DMS153 treated with DMSO at 0.1 percent for 48 hours (cell line): ENCODE measurements at regions not wholly inside any gene's neighbourhood (a gene's known extent, or its start where the extent isn't known, plus 50 kb on each side); places are given as distances from the start of the nearest gene placed in this dataset.
"Not testable (repeated sequence)": the region's sequence is repeated elsewhere in the genome, so short reads cannot be mapped to it uniquely, and the experiment has no call there.

Source experiments
- DNase-seq: peaks from one replicate; lab custom pipeline; 2025; ENCODE audit not compliant: unreplicated experiment; lab: John Stamatoyannopoulos, UW

DNA sequence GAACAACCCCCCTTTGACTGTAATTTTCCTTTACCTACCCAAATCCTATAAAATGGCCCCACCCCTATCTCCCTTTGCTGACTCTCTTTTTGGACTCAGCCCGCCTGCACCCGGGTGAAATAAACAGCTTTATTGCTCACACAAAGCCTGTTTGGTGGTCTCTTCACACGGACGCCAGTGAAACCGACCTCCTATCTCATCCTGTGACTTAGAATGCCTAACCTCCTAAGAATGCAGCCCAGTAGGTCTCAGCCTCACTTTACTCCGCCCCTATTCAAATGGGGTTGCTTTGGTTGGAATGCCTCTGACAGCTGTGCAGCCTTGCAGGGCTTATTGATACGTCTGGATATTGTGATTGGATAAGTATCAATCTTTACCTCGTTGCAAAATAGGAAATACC lies 243.8 kb upstream of the PROK2 start:
- not testable (repeated sequence) for DNase-seq

DNA sequence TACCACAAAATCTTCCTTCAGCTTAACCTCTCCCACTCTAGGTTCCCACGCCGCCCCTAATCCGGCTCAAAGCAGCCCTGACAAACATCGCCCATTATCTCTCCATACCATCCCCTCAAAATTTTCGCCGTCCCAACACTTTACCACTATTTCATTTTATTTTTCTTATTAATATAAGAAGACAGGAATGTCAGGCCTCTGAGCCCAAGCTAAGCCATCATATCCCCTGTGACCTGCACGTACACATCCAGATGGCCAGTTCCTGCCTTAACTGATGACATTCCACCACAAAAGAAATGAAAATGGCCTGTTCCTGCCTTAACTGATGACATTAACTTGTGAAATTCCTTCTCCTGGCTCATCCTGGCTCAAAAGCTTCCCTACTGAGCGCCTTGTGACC lies 243.4 kb upstream of the PROK2 start:
- not testable (repeated sequence) for DNase-seq

DNA sequence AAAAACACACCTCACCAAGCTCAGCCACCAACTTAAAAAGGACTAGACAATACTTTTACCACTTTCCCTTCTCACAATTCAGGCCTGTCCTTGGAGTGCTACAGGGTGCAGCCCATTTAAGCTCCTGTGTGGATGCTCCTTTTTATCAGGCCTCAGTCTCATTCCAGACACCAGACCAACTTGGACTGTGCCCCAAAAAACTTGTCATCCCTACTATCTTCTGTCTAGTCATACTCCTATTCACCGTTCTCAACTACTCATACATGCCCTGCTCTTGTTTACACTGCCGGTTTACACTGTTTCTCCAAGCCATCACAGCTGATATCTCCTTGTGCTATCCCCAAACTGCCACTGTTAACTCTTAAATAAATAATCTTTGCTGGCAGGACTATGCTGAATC lies 242.8 kb upstream of the PROK2 start:
- DNase-seq = not testable (repeated sequence)

DNA sequence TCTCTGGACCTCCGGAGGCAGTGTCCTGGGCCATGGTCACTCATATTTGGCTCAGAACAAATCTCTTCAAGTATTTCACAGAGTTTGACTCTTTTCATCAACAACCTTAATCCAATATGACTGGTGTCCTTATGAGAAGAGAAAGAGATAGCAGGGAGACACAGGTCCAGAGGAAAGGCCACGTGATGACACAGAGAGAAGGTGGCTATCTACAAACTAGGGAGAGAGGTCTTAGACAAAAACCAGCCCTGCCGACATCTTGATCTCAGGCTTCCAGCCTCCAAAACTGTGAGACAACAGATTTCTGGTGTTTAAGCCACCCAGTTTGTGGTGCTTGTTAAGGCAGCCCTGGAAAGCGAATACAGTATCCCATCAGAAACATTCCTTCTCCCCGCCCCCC lies 237.1 kb upstream of the PROK2 start:
- no peak for DNase-seq

DNA sequence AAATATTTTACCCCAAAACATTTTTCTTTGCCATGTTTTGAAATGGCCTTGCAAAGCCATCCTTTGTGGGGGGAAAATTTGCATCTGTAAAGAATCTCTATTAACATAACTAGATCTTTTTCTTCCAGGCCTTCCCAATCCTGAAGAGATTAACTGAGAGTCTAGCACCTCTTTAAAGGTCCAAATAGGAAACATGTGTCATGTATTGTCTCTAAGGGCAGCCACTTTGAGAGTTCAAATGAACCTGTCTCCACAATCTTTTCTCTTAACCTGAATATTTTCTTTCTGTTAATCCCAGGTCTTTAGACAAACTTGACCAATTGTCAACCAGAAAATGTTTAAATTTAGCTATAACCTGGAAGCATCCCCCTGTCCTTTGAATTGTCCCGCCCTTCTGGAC lies 236.6 kb upstream of the PROK2 start:
- no peak for DNase-seq

DNA sequence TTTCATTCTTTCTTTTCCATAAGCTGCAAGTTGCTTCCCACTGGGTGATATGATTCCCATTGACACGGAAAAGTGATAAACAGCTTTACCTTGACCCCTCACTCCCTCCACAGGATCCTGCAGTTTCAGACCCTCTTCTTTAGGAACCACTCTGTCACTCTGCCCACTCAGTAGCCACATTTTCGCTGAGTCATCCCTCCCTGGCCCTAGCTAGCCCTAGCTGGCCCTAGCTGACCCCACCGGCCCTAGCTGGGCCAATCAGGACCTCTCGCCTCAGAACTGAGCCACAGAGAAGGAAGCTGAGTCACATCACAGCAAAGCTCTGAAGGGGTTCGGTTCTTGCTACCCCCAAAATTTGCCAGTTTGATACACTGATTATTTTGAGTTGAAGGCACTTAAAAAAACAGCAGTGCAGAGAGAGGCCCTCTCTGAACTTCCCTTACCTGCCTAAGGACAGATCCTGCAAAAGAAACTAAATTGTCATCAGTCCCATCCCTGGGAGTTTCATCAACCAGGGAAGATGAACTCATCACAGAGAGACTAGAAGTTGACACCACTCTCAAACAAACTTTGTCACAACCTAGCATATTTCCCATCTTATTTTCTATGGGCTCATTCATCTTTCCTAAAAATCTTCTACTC lies 233.5 kb upstream of the PROK2 start:
- no peak for DNase-seq

DNA sequence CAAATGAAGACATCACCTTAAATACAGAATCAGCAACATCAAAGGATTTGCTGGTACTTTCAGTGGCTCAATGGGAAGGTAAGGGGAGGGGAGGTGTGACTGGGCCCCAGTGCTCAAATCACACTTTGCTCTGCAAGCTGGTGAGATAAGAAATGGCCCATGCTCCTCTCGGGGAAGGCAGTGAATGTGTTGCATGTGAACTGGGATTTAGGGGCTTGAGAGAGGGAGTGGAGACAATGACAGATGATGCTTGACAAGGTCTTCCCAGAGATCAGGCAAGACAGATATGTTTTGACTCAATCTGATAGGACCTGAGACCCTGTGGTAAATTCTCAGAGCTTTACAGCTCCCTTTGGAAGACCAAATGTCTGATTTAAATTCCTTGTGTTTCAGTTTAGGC lies 233.0 kb upstream of the PROK2 start:
- no peak for DNase-seq

DNA sequence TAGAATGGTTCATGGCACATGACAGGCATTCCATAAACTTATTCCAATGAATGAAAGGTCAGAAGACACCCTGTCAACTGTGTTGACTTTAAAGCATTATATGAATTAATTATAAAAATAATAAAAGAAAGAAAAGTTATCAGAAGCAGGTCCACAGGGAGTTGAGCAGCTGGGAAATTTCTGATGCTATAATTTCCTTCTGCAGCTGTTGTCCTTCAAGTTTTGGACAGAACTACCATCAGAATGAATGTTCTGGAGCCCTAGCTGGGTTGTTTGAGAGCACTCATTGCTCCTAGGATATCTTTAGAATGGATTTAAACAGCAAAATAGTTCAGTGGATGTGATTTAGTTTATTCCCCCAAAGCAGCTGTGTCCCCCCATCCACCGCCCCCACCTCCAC lies 232.4 kb upstream of the PROK2 start:
- no peak for DNase-seq

DNA sequence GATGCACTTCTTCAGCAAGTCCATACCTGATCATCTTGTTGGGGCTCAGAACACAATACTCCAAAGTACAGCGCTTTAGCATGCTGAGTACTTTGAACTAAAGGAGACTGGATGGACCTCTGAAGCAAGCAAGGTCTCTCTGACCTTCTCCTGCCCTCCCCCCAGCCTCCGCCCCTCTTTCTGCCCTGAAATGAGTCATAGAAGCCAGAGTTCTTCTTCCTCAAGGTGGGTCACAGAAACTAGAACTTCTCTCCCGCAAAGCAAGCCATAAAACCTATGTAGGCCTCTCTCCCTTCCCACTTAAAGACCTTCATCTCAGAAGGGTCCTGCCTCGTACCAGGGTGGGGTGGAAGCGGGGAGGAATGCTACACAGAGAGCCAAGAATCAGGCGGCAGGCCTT lies 230.5 kb upstream of the PROK2 start:
- DNase-seq = no peak

DNA sequence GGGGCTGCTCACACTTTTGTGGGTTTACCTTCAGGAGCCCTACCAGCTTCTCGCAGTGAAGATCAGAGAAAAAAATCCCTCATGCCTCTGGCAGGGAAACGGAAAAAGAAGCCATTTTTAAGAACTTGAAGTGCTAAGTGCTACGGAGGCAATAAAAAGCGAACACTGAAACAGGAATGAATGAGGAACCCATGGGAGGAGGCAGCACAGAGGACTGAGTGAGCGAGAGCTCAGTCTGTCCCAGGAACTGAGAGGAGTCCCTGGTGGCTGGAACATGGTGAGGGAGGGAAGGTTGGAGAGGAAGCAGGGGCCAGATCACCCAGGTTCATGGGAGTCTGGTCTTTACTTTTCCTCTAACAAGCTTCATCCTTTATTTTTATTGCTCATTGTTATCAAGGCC lies 228.1 kb upstream of the PROK2 start:
- no peak for DNase-seq

DNA sequence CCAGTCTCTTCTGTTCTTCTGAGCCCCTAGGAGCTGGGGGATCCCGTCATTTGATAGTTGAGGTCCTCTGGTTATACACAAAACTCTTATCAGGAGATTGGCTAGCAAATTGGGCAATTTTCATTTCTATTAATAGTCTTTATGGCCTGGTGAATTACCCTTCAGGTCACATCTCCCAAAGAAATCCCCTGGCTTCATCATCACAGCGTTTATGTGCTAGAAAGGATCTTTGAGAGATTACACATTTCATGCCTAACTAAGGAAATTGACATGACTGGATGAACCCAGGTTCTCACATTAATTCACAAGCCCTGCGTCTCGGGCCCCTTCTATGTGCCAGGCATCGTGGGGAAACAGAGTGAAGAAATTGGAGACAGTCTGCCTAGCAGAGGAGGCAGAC lies 227.4 kb upstream of the PROK2 start:
- no peak for DNase-seq

DNA sequence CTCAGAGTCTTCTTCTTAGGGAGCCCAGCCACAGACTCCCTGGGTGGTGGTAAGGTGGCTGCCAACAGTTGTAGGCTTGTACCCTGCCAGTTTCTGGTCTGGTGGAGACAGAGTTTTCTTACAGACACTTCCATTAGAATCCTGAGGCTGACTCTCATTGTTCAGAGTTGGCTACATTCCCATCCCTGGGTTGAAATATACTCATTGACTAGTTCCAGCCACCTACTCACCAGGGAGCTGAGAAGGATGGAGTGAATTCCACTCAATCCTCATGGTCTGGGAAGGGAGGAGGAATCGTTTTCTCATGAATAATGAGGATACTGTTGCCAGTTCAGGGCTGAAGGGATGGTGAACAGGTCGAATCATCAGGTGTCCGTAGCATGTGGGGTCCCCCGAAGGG lies 226.5 kb upstream of the PROK2 start:
- DNase-seq = no peak

DNA sequence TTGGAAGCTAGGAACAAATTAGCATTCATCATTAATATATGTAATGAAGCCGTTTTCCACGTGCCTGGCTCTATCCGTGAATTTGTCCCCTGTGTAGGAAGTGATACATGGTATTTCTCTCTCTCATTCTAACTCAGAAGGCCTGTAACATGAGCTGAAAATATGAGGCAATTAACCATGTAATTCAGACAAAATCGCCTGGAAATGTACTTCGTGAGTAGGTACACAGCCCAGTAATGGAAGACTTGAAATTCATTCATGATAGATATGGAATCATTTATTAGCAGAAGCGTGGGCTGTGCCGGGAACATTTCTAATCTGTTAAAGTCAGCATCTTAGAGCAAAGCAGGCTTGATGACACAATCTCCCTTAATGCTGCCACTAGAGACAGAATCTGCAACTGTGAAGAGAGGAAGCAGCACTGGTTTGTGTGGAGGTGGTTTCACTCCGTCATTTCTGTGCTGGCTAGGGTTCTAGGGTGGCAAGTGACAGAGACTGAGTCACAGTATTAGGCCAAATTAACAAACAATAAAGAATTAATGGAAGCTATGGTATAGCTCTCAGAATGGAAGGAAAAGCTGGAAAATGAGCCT lies 225.0 kb upstream of the PROK2 start:
- DNase-seq = no peak

DNA sequence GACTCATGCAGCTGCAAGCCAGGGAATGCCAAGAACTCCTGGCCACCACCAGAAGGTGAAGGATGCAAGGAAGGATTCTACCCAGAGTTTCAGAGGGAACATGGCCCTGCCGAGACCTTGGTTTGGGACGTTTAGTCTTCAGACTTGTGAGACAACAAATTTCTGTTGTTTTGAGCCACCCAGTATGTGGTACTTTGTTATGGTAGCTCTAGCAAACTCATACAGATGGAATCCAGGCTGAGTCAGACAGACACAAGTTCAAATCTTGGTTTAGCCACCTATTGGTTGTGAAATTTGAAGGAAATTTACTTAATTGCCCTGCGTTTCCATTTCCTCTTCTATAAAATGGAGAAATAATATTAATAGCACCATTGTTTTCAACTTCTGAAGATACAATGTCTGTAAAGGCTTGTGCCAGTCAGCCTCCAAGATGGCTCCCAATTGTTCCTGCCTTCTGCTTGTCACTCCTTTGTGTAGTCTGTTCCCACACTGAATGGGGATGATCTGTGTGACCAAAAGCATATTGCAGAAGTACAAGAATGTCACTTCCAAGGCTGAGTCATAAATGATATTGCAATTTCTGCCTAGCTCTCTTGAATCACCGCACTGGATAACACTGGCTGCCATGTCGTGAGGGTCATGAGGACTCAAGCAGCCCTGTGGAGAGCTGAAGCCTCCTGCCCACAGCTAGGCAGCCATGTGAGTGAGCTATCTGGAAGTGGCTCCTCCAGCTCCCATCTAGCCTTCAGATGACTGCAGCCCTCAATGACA lies 223.5 kb upstream of the PROK2 start:
- DNase-seq = no peak

DNA sequence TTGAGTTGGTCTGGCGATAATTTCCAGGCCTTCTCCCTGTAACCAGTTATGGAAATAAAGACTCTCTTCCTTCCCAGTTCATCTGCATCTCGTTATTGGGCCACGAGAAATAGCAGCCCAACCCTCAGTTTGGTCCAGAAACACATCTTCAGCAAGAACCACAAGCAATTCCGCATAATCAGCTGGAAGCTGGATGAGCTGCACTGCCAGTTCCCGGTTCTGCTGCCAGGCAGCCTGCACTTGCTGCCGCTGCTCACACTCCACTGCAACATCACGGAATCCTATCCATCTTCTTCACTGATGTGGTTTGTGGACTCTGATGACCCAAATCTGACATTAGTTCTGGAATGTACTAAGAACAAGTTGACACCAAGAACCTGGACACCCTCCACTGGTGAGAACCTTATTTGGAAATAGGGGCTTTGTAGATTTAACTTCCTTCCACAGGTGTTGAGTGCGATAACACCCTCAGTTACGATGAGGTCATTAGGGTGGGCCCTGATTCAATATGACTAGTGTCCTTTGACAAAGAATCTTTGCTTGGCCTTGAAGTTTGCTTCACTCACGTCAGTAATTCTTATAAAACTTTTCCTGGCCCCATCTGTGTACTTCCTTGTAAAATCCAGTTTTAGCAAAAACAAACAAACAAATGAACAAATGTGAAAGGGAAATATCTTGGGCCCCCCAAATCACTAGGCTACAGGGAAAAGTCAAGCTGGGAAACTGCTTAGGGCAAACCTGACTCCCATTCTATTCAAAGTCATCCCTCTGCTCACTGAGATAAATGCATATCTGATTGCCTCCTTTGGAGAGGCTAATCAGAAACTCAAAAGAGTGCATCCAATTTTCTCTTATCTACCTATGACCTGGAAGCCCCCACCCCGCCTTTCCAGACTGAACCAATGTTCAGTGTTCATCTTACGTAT lies 221.9 kb upstream of the PROK2 start:
- no peak for DNase-seq

DNA sequence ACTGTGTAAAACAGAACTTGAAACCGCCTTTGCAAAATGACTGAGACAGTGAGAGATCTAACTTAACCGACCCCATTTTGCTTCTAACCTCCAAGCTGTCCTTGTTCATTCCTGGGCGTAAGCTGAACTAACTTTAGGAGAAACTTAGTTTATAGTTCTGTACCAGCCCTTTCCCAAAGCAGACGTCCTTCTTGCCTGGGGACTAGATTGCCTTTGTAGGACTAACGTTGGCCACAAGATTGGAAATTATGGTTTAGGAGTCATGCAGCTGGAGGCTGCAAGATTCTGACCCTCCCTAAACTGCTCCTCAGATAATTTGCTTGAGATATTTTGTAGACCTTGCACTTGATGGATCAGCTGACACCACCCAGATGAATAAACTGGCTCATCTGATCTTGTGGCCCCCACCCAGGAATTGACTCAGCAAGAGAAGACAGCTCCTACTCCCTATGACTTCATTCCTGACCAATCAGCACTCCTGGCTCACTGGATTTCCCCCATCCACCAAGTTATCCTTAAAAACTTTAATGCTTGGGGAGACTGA lies 219.9 kb upstream of the PROK2 start:
- no peak for DNase-seq

DNA sequence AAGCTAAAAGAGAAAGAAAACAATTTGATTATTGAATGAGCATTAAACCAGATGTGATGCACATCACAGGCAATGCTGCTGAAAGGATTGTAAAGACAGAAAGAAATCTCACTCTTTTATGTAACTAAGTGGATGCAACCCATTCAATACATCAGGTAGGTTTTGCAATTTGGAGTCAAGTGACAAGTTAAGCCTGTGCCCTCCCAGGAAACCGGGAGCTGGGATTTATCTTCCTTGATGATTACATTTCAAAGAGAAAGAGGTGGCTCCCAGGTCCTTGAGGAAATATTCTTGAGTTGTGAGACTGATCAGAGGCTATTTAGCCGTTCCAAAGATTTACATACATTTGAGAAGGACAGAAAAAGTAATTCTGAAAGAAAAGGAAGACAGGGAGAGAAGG lies 219.0 kb upstream of the PROK2 start:
- no peak for DNase-seq

DNA sequence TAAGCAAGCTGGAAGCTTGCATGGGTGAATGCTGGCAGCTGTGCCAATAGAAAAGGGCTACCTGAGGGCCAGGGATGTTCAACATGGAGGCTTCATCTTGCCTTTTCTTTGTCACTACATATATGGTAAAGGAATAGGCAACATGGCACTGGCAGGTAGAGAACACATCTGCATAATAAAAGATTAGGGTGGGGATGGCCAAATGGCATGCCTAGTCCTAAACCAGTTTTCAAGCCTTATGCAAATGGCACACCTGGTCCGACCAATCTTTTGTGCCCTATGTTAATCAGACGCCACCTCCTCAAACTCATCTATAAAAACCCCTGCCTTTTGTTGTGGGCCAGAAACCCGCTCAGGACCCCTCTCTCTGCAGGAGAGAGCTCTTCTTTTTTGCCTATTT lies 216.8 kb upstream of the PROK2 start:
- no peak for DNase-seq

DNA sequence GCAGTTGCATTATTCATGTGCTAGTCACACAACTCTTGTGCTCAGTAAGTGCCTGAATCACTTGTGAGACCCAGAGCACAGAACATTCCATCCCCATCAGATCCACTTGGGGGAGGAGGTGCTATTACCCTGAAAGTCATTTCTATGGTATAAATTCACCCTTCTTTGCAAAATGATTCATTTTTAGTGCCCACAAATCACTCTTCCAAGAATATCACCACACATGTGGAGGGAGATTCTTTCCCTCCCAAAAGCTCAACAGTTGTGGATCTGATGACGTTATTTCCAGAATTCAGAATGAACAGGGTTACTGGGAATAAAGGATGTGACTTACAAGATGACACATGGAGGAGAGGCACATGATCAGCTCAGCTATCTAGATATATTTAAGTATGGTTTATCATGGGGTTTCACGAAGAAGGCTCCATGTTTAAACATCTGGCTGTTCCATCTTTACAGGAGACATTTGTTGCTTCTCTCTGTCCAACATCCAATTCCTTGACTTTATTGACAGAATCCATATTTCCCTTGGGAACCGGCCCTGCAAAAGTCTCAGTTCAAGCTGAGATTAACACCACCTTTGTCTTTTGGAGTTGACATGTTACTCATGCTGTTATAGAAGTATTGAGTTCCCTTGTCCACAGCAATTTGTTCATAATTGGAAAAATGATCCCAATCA lies 214.2 kb upstream of the PROK2 start:
- DNase-seq = no peak

DNA sequence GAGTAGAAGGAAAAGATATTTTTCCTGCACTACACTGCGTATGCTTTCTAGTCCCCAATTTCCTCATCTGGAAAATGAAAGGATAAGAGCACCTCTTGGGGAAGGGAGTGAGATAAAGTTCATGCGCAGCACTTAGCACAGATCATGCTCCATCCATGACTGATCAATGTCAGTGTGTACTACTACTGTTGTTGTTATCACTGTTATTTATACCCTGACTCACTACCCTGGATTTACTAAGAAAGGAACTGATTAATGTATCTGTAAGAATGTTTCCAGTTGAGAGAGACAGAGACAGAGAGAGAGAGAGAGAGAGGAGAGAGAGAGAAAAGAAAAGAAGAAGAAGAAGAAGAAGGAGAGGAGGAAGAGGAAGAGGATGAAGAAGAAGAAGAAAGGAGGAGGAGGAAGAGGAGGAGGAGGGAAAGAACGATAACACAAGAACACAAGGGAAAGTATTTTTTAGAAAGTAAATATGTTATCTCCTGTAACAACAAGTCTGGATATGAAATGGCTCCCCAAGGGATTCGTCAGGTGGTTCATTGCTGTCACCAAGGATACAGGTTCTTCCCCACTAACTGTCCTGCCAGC lies 212.2 kb upstream of the PROK2 start:
- DNase-seq = no peak
